ENCODE measurements at regions not wholly inside any gene's neighbourhood (a gene's known extent, or its start where the extent isn't known, plus 50 kb on each side); places are given as distances from the start of the nearest gene placed in this dataset.

GRCh38 chr11:105268404-105269062 is 129.0 kb upstream of the CARD18 start:
- intact Hi-C loops (cut with DNase I), result no loop called here
- ATAC-seq (no peak), DNase-seq (ENCODE audit: low spot score) (no peak)

- DNase-seq (ENCODE audit: low spot score) (no peak), ATAC-seq (no peak)
- intact Hi-C loops (cut with DNase I), result no loop called here
Measured at GRCh38 chr11:105265845-105266244, 126.3 kb upstream of the CARD18 start.

GRCh38 chr11:105260976-105261375 is 121.4 kb upstream of the CARD18 start:
- no peak for DNase-seq (ENCODE audit: low spot score)
- intact Hi-C loops (cut with DNase I), result no loop called here
- no peak for ATAC-seq

DNA sequence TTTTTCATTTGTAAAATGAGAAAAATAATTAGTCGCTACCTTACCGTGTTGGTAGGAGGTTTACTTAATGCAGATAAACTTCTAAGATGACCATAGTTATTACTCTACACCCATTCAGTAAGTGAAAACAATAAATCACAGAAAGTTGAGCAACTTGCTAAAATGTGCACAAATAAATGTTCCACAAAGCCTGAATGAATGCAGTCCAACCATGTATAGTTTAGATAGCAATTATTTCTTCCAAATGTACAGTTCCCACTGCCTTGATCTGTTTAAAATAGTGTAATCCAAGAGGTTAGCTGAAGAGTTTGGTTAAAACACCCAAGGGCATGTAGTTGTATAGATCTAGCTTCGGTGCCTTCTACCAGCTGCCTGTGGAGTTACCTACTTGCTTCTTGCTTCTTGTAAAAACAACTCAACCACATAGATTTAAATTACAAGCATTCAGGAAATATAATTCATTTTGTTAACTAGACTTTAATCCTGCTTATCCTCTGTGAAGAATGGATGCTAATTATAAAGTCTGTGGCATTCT is 106.3 kb upstream of the CARD18 start:
- intact Hi-C loops (cut with DNase I), result no loop called here
- no peak for ATAC-seq

DNA sequence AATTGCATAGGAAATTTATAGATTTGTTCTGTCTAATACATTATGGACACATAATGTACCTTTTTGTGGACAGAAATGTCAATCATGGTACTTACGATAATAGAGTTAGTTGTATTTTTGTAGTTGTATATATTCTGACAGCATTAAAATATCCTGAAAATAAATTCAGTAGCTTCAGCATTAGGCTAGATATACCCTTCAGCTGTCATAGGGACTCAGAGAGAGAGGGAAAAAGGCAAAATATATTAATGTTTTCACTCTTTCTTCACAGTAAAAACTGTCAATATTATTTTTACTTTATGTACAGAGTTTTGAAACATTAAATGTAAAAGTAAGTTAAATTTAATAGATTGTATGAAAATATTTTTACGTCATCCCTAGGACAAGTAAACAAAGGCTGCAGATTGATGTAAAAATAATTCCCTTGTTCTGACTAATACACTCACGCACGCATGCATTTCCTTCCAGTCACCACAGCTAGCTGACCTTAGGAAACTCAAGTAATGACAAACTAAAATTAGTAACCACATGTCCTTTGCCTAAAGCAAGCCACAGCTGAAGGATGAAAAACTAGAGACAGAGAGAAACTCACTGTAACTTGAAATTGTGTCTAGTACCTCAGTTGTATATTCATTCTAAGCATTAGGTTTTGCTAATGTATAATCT is 104.7 kb upstream of the CARD18 start:
- ATAC-seq (peak; percentile 53), DNase-seq (ENCODE audit: low spot score) (no peak)

More for the DNA sequence above, 106.3 kb upstream of the CARD18 start:
- DNase-seq (ENCODE audit: low spot score), result no peak

DNA sequence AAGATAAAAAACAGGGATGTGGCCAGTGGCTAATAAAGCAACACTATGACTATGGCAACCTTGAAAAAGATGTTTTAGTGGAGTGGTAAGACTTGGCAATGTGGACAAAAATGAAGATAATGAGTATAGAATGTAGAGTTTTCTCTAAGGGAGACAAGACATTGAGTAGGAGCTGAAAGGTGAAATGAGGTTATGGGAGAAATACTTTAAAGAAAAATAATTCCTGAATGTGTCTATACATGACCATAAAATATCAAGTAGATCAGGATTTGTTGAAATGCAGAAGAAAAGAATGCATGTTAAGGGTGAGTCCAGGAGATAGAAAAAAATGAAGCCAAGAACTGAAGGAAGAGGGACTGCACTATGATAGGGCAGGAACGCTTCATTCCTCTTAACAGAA is 101.6 kb upstream of the CARD18 start:
- intact Hi-C loops (cut with DNase I), result no loop called here
- ATAC-seq, result no peak
- DNase-seq (ENCODE audit: low spot score), result no peak

More for the DNA sequence above, 104.7 kb upstream of the CARD18 start:
- intact Hi-C loops (cut with DNase I), result no loop called here

DNA sequence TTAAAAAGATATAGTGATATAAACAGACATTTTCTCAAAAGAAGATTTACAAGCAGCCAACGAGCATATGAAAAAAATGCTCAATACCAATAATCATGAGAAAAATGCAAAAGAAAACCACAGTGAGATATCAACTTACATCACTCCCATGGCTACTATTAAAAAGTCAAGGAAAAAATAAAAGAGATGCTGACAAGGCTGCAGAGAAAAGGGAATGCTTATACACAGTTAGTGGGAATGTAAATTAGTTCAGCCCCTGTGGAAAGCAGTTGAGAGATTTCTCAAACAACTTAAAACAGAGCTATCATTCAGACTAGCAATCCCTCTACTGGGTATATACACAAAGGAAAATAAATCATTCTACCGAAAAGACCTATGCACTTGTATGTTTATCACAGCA is 97.1 kb upstream of the CARD18 start:
- DNase-seq (ENCODE audit: low spot score) (no peak), ATAC-seq (no peak)
- intact Hi-C loops (cut with DNase I), result no loop called here

- DNase-seq (ENCODE audit: low spot score), result no peak
- intact Hi-C loops (cut with DNase I), result no loop called here
- ATAC-seq, result no peak
Measured at GRCh38 chr11:105233285-105233684, 93.7 kb upstream of the CARD18 start.

GRCh38 chr11:105232021-105232420 is 92.5 kb upstream of the CARD18 start:
- no peak for ATAC-seq
- no peak for DNase-seq (ENCODE audit: low spot score)
- intact Hi-C loops (cut with DNase I), result no loop called here

DNA sequence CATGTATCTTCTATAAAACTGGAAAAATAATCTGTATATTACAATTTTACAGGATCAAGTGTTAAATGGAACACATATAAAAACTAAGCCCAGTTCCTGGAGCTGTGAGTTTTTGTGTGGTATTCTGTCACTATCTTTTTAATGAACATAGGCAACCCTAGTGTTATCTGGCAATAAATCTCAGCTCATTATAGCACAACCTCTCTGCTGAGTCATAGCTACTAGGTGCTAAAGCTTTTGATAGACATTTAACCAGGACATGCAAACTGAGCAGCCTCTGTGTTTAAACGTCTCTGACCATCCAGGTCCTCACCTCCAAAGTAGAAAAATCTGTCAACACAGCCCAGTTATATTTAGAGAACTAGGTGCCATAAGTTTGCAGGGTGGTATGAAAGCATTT is 91.0 kb upstream of the CARD18 start:
- no peak for DNase-seq (ENCODE audit: low spot score)
- intact Hi-C loops (cut with DNase I), result no loop called here

DNA sequence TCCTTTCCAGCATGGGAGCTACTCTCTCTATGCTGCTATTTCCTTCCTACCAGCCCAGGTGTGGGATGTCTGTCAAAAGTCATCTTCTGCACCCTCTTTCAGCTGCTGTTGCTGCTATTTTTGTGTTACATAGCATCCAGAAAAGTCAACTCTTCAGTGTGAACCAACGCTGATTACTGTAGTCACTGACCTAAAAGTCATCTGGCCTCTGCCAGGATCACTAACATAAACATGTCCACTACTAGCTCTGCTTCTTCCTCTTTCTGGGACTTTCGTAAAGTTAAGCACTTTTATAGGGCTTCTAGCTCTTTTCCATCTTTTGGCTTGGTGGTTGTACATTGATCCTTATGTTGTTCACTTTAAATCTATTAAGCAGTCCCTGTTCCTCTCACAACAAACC is 90.2 kb upstream of the CARD18 start:
- peak; percentile 58 for ATAC-seq
- intact Hi-C loops (cut with DNase I), result no loop called here
- DNase-seq (ENCODE audit: low spot score), result no peak

More for the DNA sequence above, 91.0 kb upstream of the CARD18 start:
- ATAC-seq, result no peak

DNA sequence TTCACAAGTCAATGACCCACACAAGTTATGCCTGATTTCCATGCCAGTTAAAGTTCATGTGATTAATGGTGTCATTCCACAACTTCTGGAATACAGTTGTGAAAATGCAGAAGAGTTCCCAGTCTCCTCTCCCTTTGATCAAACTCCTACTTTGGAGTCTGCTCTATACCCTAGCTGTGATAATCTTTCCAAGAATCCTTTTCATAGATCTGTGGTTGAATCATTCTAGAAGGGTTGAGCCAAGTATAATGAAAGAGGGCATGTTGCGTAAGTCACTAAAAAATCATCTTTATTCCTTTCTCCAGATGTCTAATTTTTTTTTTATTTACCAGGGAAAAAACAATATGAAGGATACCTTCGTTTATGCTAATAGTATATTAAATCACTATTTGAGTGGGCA is 89.7 kb upstream of the CARD18 start:
- DNase-seq (ENCODE audit: low spot score) (no peak), ATAC-seq (peak; percentile 75)
- intact Hi-C loops (cut with DNase I), result no loop called here

DNA sequence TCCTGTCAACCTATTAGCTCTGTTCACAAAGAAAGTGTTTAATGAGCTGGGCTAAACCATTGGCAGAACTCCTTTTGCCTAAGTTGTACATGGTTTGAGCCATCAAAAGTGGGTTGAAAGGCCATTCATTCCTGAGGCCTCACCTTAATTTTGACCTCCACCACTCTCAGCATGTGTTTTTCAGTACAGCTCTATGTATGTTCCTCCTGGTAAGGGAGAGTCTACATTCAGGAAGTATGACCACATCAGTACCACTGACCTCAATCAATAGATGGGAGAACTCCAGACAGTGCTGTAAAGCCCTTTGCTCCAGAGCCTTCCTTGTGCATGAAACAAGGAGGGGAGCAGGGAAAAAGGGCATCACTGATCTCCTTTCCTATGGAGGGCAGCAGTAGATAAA is 87.8 kb upstream of the CARD18 start:
- ATAC-seq, result no peak

DNA sequence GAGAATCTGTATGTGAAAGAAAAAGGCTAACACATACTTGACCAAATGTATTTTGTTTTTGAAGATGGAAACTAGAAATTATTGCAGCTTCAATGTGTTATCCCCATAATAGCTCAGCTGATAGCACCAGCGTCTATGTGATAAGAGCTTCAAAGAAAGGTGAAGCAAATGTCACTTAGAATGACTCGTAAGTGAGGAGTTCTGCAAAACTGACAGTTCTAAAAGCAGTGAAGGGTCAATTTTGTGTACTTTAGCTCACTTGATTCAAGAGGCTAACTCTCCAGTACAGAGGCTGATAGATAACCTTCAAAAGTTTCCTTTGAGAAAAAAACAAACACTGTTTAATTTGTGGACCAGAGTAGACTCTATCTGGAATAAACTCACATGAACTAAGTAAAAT is 87.2 kb upstream of the CARD18 start:
- no peak for ATAC-seq
- no peak for DNase-seq (ENCODE audit: low spot score)
- intact Hi-C loops (cut with DNase I), result no loop called here

More for the DNA sequence above, 87.8 kb upstream of the CARD18 start:
- intact Hi-C loops (cut with DNase I), result no loop called here
- DNase-seq (ENCODE audit: low spot score), result no peak

DNA sequence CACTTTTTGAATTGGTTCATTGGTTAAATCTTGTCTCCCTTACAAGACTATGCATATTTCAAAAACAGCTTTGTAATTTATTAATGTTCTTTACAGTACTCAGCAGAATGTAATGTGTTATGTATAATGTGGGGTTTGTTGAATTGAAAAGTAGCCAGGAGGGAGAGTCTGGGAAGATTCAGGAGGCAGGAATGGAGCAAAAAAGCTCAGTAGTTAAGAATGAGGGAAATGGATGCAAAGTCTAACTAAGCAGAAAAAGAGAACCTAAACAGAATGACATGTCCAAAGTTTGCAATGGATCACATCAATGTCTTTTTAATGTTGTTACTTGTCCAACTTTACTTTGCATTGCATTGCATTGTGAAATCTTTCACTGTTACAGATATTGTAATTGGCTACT is 86.5 kb upstream of the CARD18 start:
- DNase-seq (ENCODE audit: low spot score) (no peak), ATAC-seq (no peak)
- intact Hi-C loops (cut with DNase I), result no loop called here

GRCh38 chr11:105224482-105225253 is 85.1 kb upstream of the CARD18 start:
- ATAC-seq (no peak), DNase-seq (ENCODE audit: low spot score) (no peak)
- intact Hi-C loops (cut with DNase I), result no loop called here

GRCh38 chr11:105220121-105220520 is 80.6 kb upstream of the CARD18 start:
- intact Hi-C loops (cut with DNase I), result no loop called here
- DNase-seq (ENCODE audit: low spot score) (no peak), ATAC-seq (peak; percentile 59)

- no peak for DNase-seq (ENCODE audit: low spot score)
- intact Hi-C loops (cut with DNase I), result no loop called here
- no peak for ATAC-seq
Measured at GRCh38 chr11:105219670-105220069, 80.1 kb upstream of the CARD18 start.

GRCh38 chr11:105219269-105219668 is 79.7 kb upstream of the CARD18 start:
- ATAC-seq (no peak), DNase-seq (ENCODE audit: low spot score) (no peak)
- intact Hi-C loops (cut with DNase I), result no loop called here

- DNase-seq (ENCODE audit: low spot score) (no peak), ATAC-seq (no peak)
- intact Hi-C loops (cut with DNase I), result no loop called here
Measured at GRCh38 chr11:105215528-105215927, 76.0 kb upstream of the CARD18 start.

All from sciatic nerve (tissue), 2 donors.